ENCODE measurements at regions not wholly inside any gene's neighbourhood (a gene's known extent, or its start where the extent isn't known, plus 50 kb on each side); places are given as distances from the start of the nearest gene placed in this dataset.

GRCh38 chr7:121525155-121525819 is 129.2 kb upstream of the FAM3C start:
- no peak for TF ChIP-seq CTCF (IDR thresholded peaks at IDR 0.05; ENCODE audit: low read depth, low read length)
- H3K4me1 ChIP-seq: no peaks in the 10 kb centered on the region
- H3K27me3 ChIP-seq: no peaks in the 10 kb centered on the region
- DNase-seq: no peak
- no peaks in the 10 kb centered on the region for H3K9me3 ChIP-seq
- H3K4me3 ChIP-seq (ENCODE audit: low read depth, low read length): no peak overlapping the region
- H3K36me3 ChIP-seq: no peaks in the 10 kb centered on the region

- Histone ChIP-seq H3K4me3 (ENCODE audit: low read depth, low read length) (no peak overlapping the region), H3K36me3 (no peaks in the 10 kb centered on the region), H3K27me3 (no peaks in the 10 kb centered on the region), H3K4me1 (no peaks in the 10 kb centered on the region), H3K9me3 (no peaks in the 10 kb centered on the region)
- DNase-seq: no peak
- no peak for TF ChIP-seq CTCF (IDR thresholded peaks at IDR 0.05; ENCODE audit: low read depth, low read length)
These were observed 125.7 kb upstream of the FAM3C start for GRCh38 chr7:121521711-121522400.

- H3K4me1 ChIP-seq: no peaks in the 10 kb centered on the region
- H3K36me3 ChIP-seq: no peaks in the 10 kb centered on the region
- TF ChIP-seq CTCF (IDR thresholded peaks at IDR 0.05; ENCODE audit: low read depth, low read length): no peak
- H3K27me3 ChIP-seq: no peaks in the 10 kb centered on the region
- no peak overlapping the region for H3K4me3 ChIP-seq (ENCODE audit: low read depth, low read length)
- no peak for DNase-seq
- no peaks in the 10 kb centered on the region for H3K9me3 ChIP-seq
These were observed 124.8 kb upstream of the FAM3C start for GRCh38 chr7:121520911-121521310.

GRCh38 chr7:121519548-121520521 is 123.7 kb upstream of the FAM3C start:
- Histone ChIP-seq H3K36me3 (no peaks in the 10 kb centered on the region), H3K27me3 (no peaks in the 10 kb centered on the region), H3K9me3 (no peaks in the 10 kb centered on the region), H3K4me3 (ENCODE audit: low read depth, low read length) (no peak overlapping the region), H3K4me1 (no peaks in the 10 kb centered on the region)
- TF ChIP-seq CTCF (IDR thresholded peaks at IDR 0.05; ENCODE audit: low read depth, low read length): no peak
- DNase-seq: no peak

GRCh38 chr7:121517591-121517990 is 121.5 kb upstream of the FAM3C start:
- no peaks in the 10 kb centered on the region for H3K9me3 ChIP-seq
- no peak overlapping the region for H3K4me3 ChIP-seq (ENCODE audit: low read depth, low read length)
- no peaks in the 10 kb centered on the region for H3K36me3 ChIP-seq
- TF ChIP-seq CTCF (IDR thresholded peaks at IDR 0.05; ENCODE audit: low read depth, low read length): no peak
- no peak for DNase-seq
- H3K27me3 ChIP-seq: no peaks in the 10 kb centered on the region
- H3K4me1 ChIP-seq: no peaks in the 10 kb centered on the region

Data from BE2C (cell line).